CD4-positive, CD25-positive, alpha-beta regulatory T cell (primary cell): ENCODE measurements at regions not wholly inside any gene's neighbourhood (a gene's known extent, or its start where the extent isn't known, plus 50 kb on each side); places are given as distances from the start of the nearest gene placed in this dataset.
A peak's percentile ranks its signal among the peaks of the same experiment; 100 is the strongest.

Experiments
- ATAC-seq, 2 donors: fragments of 150-1000 bp; cut with Tn5 transposase; one replicate each; pipeline ENCODE4 v1.10.0; 2021; ENCODE audit warnings: low read depth in 2 of 2, moderate number of reproducible peaks in 2 of 2, moderate library complexity in 1 of 2
- DNase-seq, 3 donors: peaks; one replicate each; pipeline versions ENCODE4 v3.0.0 to v3.0.0-alpha.2; 2012 to 2022; ENCODE audit warnings: mixed read lengths in 1 of 3
- H3K27ac ChIP-seq: one replicate; pipeline ENCODE4 v1.7.0; 2013; ENCODE audit warnings: mild to moderate bottlenecking, low read length; ENCODE audit not compliant: insufficient read depth, poor library complexity, severe bottlenecking
- H3K27me3 ChIP-seq: one replicate; pipeline ENCODE4 v1.7.0; 2013; ENCODE audit warnings: low read length; ENCODE audit not compliant: control insufficient read depth, insufficient read depth
- H3K36me3 ChIP-seq: one replicate; pipeline ENCODE4 v1.7.0; 2013; ENCODE audit warnings: mild to moderate bottlenecking, low read length, moderate library complexity; ENCODE audit not compliant: control insufficient read depth, insufficient read depth
- H3K4me1 ChIP-seq: 2 replicates; pipeline ENCODE4 v1.7.0; 2013; ENCODE audit warnings: mild to moderate bottlenecking, low read length; ENCODE audit not compliant: insufficient read depth, control insufficient read depth, poor library complexity, severe bottlenecking
- H3K4me3 ChIP-seq: one replicate; pipeline ENCODE4 v1.7.0; 2013; ENCODE audit warnings: low read depth, mild to moderate bottlenecking, low read length, moderate library complexity
- H3K9me3 ChIP-seq, 2 experiments: 1 replicate in 1 of 2; 2 replicates in 1 of 2; pipeline ENCODE4 v1.7.0; 2013; ENCODE audit warnings: low read length in 2 of 2, mild to moderate bottlenecking in 1 of 2, moderate library complexity in 1 of 2; ENCODE audit not compliant: control insufficient read depth in 2 of 2
- H3K27ac Mint-ChIP-seq, 3 donors: one replicate each; pipeline ENCODE4 v1.8.0; 2020 to 2022; ENCODE audit warnings: mild to moderate bottlenecking in 3 of 3, mixed read lengths in 3 of 3, moderate library complexity in 2 of 3
- H3K27me3 Mint-ChIP-seq: one replicate; pipeline ENCODE4 v1.8.0; 2022; ENCODE audit warnings: mild to moderate bottlenecking, mixed read lengths
- H3K36me3 Mint-ChIP-seq: one replicate; pipeline ENCODE4 v1.8.0; 2020; ENCODE audit warnings: mixed read lengths
- H3K4me1 Mint-ChIP-seq, 4 donors: one replicate each; pipeline ENCODE4 v1.8.0; 2020 to 2022; ENCODE audit warnings: mixed read lengths in 4 of 4, mild to moderate bottlenecking in 1 of 4
- H3K4me3 Mint-ChIP-seq, 4 donors: one replicate each; pipeline ENCODE4 v1.8.0; 2020 to 2022; ENCODE audit warnings: mild to moderate bottlenecking in 4 of 4, mixed read lengths in 4 of 4, moderate library complexity in 3 of 4
- H3K9me3 Mint-ChIP-seq, 7 donors: one replicate each; pipeline ENCODE4 v1.8.0; 2020 to 2022; ENCODE audit warnings: mixed read lengths in 7 of 7, mild to moderate bottlenecking in 3 of 7, moderate library complexity in 2 of 7

DNA sequence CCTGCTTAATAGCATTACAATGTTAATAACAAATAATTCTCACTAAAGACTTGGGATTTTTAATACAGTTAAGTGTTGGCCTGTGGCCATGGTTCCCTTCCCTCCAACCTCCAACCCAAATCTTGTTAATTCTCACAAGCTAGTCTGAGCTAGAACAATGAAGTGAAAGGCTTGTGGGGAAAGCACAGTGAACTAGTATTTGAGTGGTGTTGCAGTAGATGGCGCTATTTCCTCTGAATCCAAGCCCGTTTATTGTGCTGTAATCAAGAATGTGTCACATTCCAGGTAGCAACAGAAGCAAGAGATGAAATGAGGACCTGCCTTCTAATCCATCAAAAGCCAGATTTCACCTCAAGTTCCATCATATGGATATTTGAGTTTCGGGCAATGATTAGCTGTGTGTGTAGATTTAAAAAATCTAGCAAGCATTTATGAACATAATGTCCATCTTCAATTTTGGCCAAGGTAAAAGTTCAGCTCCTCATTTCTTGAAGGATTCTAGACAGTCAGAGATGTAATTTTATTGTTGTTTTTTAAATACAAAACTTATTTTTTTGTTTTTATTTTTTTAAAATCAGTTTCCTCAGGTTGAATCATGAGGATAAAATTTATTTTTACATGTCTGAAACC is 160.7 kb downstream of the SQOR start:
- no peaks in the 10 kb centered on the region for H3K36me3 Mint-ChIP-seq
- Histone ChIP-seq H3K36me3 (no peaks in the 10 kb centered on the region), H3K27me3 (no peaks in the 10 kb centered on the region), H3K9me3 (no peaks in the 10 kb centered on the region), H3K4me3 (no peak overlapping the region), H3K27ac (no peak overlapping the region), H3K4me1 (no peaks in the 10 kb centered on the region)
- no peaks in the 10 kb centered on the region for H3K27me3 Mint-ChIP-seq
- no peak overlapping the region for H3K4me3 Mint-ChIP-seq
- ATAC-seq: no peak
- H3K4me1 Mint-ChIP-seq: no peaks in the 10 kb centered on the region
- H3K27ac Mint-ChIP-seq: no peak overlapping the region
- H3K9me3 Mint-ChIP-seq: peaks cover 0 to 2% (median 0%) of the 10 kb centered on the region in 7 donors
- peak in 1 of 3 donors; percentile 20 for DNase-seq

DNA sequence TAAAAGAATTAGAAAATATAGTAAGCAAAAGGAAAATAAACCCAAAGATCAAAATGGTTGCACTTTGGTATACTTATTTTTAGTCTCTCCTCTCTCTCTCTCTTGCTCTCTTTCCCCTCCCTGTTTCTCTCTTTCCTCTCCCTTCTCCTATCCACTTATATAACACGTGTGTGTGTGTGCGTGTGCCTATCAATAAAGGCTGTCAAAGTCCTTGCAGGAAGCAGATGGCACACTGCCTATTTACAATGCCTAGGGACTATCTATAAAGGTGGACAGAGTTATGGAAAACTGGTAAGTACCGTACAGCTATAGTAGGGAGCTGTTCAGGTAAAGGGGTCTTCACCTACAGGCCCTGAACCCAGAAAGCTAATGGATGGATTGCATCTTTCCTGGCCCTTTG is 161.6 kb downstream of the SQOR start:
- ATAC-seq: no peak
- Histone ChIP-seq H3K27ac (no peak overlapping the region), H3K4me3 (no peak overlapping the region), H3K36me3 (no peaks in the 10 kb centered on the region), H3K4me1 (no peaks in the 10 kb centered on the region), H3K27me3 (no peaks in the 10 kb centered on the region), H3K9me3 (no peaks in the 10 kb centered on the region)
- Mint-ChIP-seq H3K9me3 (no peaks in the 10 kb centered on the region), H3K4me1 (no peaks in the 10 kb centered on the region), H3K36me3 (no peaks in the 10 kb centered on the region), H3K4me3 (no peak overlapping the region), H3K27ac (no peak overlapping the region), H3K27me3 (no peaks in the 10 kb centered on the region)
- no peak for DNase-seq

DNA sequence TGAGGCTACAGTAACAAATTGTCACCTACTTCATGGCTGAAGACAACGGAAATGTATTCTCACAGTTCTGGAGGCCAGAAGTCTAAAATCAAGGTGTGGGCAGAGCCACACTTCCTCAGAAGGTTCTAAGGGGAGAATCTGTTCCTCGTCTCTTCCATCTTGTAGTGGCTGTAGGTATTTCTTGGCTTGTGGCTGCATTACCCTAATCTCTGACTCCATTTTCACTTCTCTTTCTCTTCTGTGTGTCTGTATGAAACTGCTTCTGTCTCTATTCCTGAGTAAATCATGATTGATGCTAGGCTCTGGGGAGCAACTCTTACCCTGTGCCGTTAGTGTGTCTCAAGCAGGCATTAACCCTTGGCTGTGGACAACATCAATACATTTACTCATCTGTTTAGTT is 164.7 kb downstream of the SQOR start:
- H3K27ac Mint-ChIP-seq: no peak overlapping the region
- H3K4me1 Mint-ChIP-seq: no peaks in the 10 kb centered on the region
- Histone ChIP-seq H3K4me3 (no peak overlapping the region), H3K4me1 (no peaks in the 10 kb centered on the region), H3K9me3 (no peaks in the 10 kb centered on the region), H3K27me3 (no peaks in the 10 kb centered on the region), H3K36me3 (no peaks in the 10 kb centered on the region), H3K27ac (no peak overlapping the region)
- DNase-seq: no peak
- H3K4me3 Mint-ChIP-seq: no peak overlapping the region
- no peaks in the 10 kb centered on the region for H3K36me3 Mint-ChIP-seq
- ATAC-seq: no peak
- peaks cover 13% of the 10 kb centered on the region for H3K27me3 Mint-ChIP-seq
- H3K9me3 Mint-ChIP-seq: no peaks in the 10 kb centered on the region

DNA sequence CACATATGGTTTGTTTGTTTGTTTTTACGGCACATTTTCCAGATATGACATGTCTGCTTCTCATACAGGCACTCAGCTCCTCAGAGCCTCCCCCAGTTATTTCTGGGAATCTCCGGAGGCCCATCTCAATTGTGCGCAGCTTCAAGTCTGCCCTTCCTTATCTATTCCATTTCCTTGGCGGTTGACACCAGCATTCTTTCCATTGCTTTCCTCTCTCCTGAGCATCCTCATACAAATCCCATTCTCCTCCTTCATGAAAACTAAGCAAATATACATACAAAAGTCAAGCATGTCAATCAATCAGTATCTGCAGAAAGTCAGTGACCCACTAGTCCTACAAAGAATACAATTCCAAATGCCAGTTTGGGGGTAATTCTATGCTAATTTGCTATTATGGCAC is 166.7 kb downstream of the SQOR start:
- no peaks in the 10 kb centered on the region for H3K4me1 Mint-ChIP-seq
- H3K36me3 ChIP-seq: no peaks in the 10 kb centered on the region
- no peaks in the 10 kb centered on the region for H3K9me3 Mint-ChIP-seq
- no peak overlapping the region for H3K27ac Mint-ChIP-seq
- no peaks in the 10 kb centered on the region for H3K36me3 Mint-ChIP-seq
- H3K27ac ChIP-seq: no peak overlapping the region
- H3K4me3 ChIP-seq: no peak overlapping the region
- no peak for DNase-seq
- no peaks in the 10 kb centered on the region for H3K27me3 ChIP-seq
- no peaks in the 10 kb centered on the region for H3K4me1 ChIP-seq
- H3K9me3 ChIP-seq: no peaks in the 10 kb centered on the region
- no peak overlapping the region for H3K4me3 Mint-ChIP-seq
- peaks cover 13% of the 10 kb centered on the region for H3K27me3 Mint-ChIP-seq
- ATAC-seq: no peak

DNA sequence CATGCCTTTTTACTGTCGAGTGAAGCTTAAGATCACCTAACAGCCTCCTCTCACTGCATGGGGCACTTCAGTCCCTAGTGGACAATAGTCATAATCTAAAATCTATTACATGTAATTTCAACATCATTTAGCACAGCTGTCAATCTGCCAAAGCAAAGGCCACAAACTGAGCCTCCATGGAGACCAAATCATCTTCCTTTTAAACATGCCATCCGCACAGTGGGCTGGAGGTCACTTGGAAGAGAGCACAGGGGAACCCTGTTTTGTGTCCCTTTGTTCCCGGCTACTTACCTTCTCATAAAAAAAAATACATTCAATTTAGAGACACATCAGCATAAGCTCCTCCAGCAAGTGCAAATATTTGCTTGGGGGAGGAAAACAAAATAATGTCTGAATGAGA is 167.3 kb downstream of the SQOR start:
- Histone ChIP-seq H3K9me3 (no peaks in the 10 kb centered on the region), H3K27me3 (no peaks in the 10 kb centered on the region), H3K4me3 (no peak overlapping the region), H3K4me1 (no peaks in the 10 kb centered on the region), H3K27ac (no peak overlapping the region), H3K36me3 (no peaks in the 10 kb centered on the region)
- no peaks in the 10 kb centered on the region for H3K36me3 Mint-ChIP-seq
- H3K9me3 Mint-ChIP-seq: no peaks in the 10 kb centered on the region
- H3K27ac Mint-ChIP-seq: no peak overlapping the region
- no peaks in the 10 kb centered on the region for H3K4me1 Mint-ChIP-seq
- H3K4me3 Mint-ChIP-seq: no peak overlapping the region
- no peak for DNase-seq
- H3K27me3 Mint-ChIP-seq: peaks cover 13% of the 10 kb centered on the region
- ATAC-seq: no peak

DNA sequence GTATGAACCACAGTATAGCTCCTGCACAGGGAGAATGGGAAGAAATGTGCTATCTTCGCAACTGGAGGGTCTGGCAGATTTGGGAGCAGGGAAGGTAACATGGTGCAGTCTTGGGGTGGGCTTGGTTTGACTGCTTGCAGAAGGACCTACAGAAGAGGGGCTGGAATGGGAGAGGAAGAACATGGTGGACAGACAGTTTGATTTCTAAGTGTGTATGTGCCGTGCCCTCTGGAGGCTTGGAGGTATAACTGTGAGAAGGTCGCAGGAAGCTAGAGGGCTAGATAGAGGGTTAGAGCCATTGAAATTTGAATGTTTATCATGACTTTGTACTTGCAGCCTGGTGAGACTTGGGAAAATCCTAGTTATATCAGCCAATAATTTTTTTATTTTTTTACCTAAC is 169.2 kb downstream of the SQOR start:
- Histone ChIP-seq H3K4me1 (no peaks in the 10 kb centered on the region), H3K27ac (no peak overlapping the region), H3K27me3 (no peaks in the 10 kb centered on the region), H3K4me3 (no peak overlapping the region), H3K36me3 (no peaks in the 10 kb centered on the region), H3K9me3 (no peaks in the 10 kb centered on the region)
- no peak overlapping the region for H3K27ac Mint-ChIP-seq
- no peaks in the 10 kb centered on the region for H3K4me1 Mint-ChIP-seq
- H3K36me3 Mint-ChIP-seq: no peaks in the 10 kb centered on the region
- H3K9me3 Mint-ChIP-seq: no peaks in the 10 kb centered on the region
- no peak for ATAC-seq
- no peak overlapping the region for H3K4me3 Mint-ChIP-seq
- no peak for DNase-seq
- peaks cover 13% of the 10 kb centered on the region for H3K27me3 Mint-ChIP-seq

DNA sequence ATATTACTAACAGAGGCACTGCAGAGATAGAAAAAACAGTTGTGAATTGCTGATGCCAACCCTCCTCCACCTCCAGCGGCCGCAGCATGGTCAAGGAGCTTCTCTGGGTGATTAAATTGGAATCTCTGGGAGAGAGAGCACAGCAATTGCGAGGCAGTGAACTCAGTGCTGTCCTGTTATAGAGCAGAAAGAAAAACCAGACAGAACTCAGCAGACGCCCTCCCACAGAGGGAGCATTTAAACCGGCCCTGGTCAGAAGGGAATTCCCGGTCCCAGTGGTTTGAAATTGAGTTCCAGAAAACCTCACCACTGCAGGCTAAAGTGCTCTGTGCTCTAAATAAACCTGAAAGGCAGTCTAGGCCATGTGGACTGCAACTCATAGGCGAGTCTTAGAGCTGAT is 175.4 kb downstream of the SQOR start:
- H3K9me3 Mint-ChIP-seq: peaks cover 0 to 7% (median 2%) of the 10 kb centered on the region in 7 donors
- Histone ChIP-seq H3K27ac (no peak overlapping the region), H3K9me3 (peaks cover 0 to 1% of the 10 kb centered on the region in 2 experiments), H3K36me3 (no peaks in the 10 kb centered on the region), H3K4me3 (no peak overlapping the region), H3K27me3 (no peaks in the 10 kb centered on the region), H3K4me1 (no peaks in the 10 kb centered on the region)
- no peaks in the 10 kb centered on the region for H3K36me3 Mint-ChIP-seq
- H3K4me3 Mint-ChIP-seq: no peak overlapping the region
- no peaks in the 10 kb centered on the region for H3K4me1 Mint-ChIP-seq
- H3K27ac Mint-ChIP-seq: no peak overlapping the region
- H3K27me3 Mint-ChIP-seq: no peaks in the 10 kb centered on the region
- DNase-seq: no peak
- ATAC-seq: no peak

DNA sequence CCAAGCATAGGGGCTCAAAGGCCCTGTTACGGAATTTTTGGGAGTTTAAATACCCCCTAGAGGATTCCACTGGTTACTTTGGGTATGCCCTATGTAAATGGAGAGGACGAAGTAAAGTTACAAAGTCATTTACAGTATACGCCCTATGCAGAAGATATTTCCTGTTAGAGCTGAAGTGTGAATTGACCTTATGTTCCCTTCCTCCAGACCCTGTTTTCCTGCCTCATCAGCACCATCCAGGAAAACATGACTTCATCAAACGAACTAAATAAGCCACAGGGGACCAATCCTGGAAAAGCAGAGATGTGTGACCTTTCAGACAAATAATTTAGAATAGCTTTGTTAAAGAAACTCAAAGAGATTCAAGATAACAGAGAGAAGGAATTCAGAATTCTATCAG is 177.4 kb downstream of the SQOR start:
- H3K27ac Mint-ChIP-seq: no peak overlapping the region
- H3K4me1 ChIP-seq: no peaks in the 10 kb centered on the region
- H3K4me3 ChIP-seq: no peak overlapping the region

More for the DNA sequence above, 177.4 kb downstream of the SQOR start:
- Mint-ChIP-seq H3K4me3 (no peak overlapping the region), H3K4me1 (no peaks in the 10 kb centered on the region), H3K36me3 (no peaks in the 10 kb centered on the region), H3K27me3 (no peaks in the 10 kb centered on the region), H3K9me3 (peaks cover 0 to 12% (median 5%) of the 10 kb centered on the region in 7 donors)
- DNase-seq (no peak), ATAC-seq (no peak)
- Histone ChIP-seq H3K9me3 (peaks cover 0 to 4% of the 10 kb centered on the region in 2 experiments), H3K27me3 (no peaks in the 10 kb centered on the region), H3K36me3 (no peaks in the 10 kb centered on the region), H3K27ac (no peak overlapping the region)
